Left ventricle myocardium superior (tissue), 1 donor: ENCODE measurements at regions not wholly inside any gene's neighbourhood (a gene's known extent, or its start where the extent isn't known, plus 50 kb on each side); places are given as distances from the start of the nearest gene placed in this dataset.

Experiments used
- ATAC-seq: fragments of 200-7000 bp; cut with Tn5 transposase; one replicate; pipeline ENCODE4 v1.9.1; 2020; ENCODE audit warnings: mild to moderate bottlenecking, moderate library complexity
- DNase-seq: peaks from one replicate; pipeline ENCODE4 v3.0.0-alpha.2; 2020
- intact Hi-C: fragments of 100-400 bp; cut with micrococcal nuclease; formaldehyde crosslinking; loops from one replicate; pipeline ENCODE4 v1.11.0; 2022
- donor health status: DM: no; HTN: yes; CAD: no; lungs with severe emphysema.

GRCh38 chr11:127236776-127237175 lies 236.2 kb upstream of the KIRREL3 start:
- DNase-seq (no peak), ATAC-seq (no peak)
- intact Hi-C loops: no loop called here

- no peak for DNase-seq
- no peak for ATAC-seq
- intact Hi-C loops: no loop called here
Observed at GRCh38 chr11:127233998-127234397, 233.4 kb upstream of the KIRREL3 start.

- intact Hi-C loops: no loop called here
- ATAC-seq (no peak), DNase-seq (no peak)
Observed at GRCh38 chr11:127230392-127230791, 229.8 kb upstream of the KIRREL3 start.

- intact Hi-C loops: no loop called here
- DNase-seq (no peak), ATAC-seq (no peak)
Observed at GRCh38 chr11:127226949-127227348, 226.4 kb upstream of the KIRREL3 start.

GRCh38 chr11:127226380-127226779 lies 225.8 kb upstream of the KIRREL3 start:
- intact Hi-C loops: no loop called here
- DNase-seq (no peak), ATAC-seq (peak; percentile 45)

GRCh38 chr11:127225619-127226018 lies 225.0 kb upstream of the KIRREL3 start:
- intact Hi-C loops: no loop called here
- DNase-seq (no peak), ATAC-seq (no peak)

- ATAC-seq: no peak
Observed at GRCh38 chr11:127224276-127224675, 223.7 kb upstream of the KIRREL3 start.

GRCh38 chr11:127223633-127224032 lies 223.1 kb upstream of the KIRREL3 start:
- intact Hi-C loops: no loop called here
- ATAC-seq (no peak), DNase-seq (no peak)

More at GRCh38 chr11:127224276-127224675, 223.7 kb upstream of the KIRREL3 start:
- intact Hi-C loops: no loop called here
- no peak for DNase-seq

GRCh38 chr11:127223026-127223425 lies 222.5 kb upstream of the KIRREL3 start:
- DNase-seq (no peak), ATAC-seq (no peak)
- intact Hi-C loops: no loop called here

GRCh38 chr11:127219704-127220103 lies 219.1 kb upstream of the KIRREL3 start:
- intact Hi-C loops: no loop called here
- no peak for ATAC-seq
- no peak for DNase-seq

GRCh38 chr11:127218275-127218608 lies 217.7 kb upstream of the KIRREL3 start:
- intact Hi-C loops: no loop called here
- DNase-seq (no peak), ATAC-seq (peak; percentile 43)

GRCh38 chr11:127217452-127218274 lies 217.1 kb upstream of the KIRREL3 start:
- intact Hi-C loops: no loop called here
- DNase-seq (no peak), ATAC-seq (peak; percentile 14)

GRCh38 chr11:127205688-127206217 lies 205.2 kb upstream of the KIRREL3 start:
- intact Hi-C loops: no loop called here

GRCh38 chr11:127203490-127203889 lies 202.9 kb upstream of the KIRREL3 start:
- ATAC-seq: no peak
- no peak for DNase-seq
- intact Hi-C loops: no loop called here

More at GRCh38 chr11:127205688-127206217, 205.2 kb upstream of the KIRREL3 start:
- ATAC-seq: no peak
- DNase-seq: no peak

GRCh38 chr11:127202105-127202504 lies 201.5 kb upstream of the KIRREL3 start:
- ATAC-seq: no peak
- DNase-seq: no peak
- intact Hi-C loops: no loop called here

GRCh38 chr11:127199306-127199801 lies 198.8 kb upstream of the KIRREL3 start:
- intact Hi-C loops: no loop called here
- ATAC-seq: no peak
- DNase-seq: no peak

GRCh38 chr11:127195501-127196120 lies 195.0 kb upstream of the KIRREL3 start:
- intact Hi-C loops: no loop called here
- DNase-seq (no peak), ATAC-seq (no peak)

GRCh38 chr11:127194521-127194920 lies 194.0 kb upstream of the KIRREL3 start:
- no peak for DNase-seq
- ATAC-seq: no peak
- intact Hi-C loops: no loop called here

- no peak for DNase-seq
- intact Hi-C loops: no loop called here
- ATAC-seq: no peak
Observed at GRCh38 chr11:127193950-127194349, 193.4 kb upstream of the KIRREL3 start.

- DNase-seq (no peak), ATAC-seq (no peak)
- intact Hi-C loops: no loop called here
Observed at GRCh38 chr11:127191689-127192088, 191.1 kb upstream of the KIRREL3 start.

- DNase-seq (no peak), ATAC-seq (no peak)
Observed at GRCh38 chr11:127191261-127191660, 190.7 kb upstream of the KIRREL3 start.

More at GRCh38 chr11:127191261-127191660, 190.7 kb upstream of the KIRREL3 start:
- intact Hi-C loops: no loop called here
